ENCODE measurements at regions not wholly inside any gene's neighbourhood (a gene's known extent, or its start where the extent isn't known, plus 50 kb on each side); places are given as distances from the start of the nearest gene placed in this dataset.

DNA sequence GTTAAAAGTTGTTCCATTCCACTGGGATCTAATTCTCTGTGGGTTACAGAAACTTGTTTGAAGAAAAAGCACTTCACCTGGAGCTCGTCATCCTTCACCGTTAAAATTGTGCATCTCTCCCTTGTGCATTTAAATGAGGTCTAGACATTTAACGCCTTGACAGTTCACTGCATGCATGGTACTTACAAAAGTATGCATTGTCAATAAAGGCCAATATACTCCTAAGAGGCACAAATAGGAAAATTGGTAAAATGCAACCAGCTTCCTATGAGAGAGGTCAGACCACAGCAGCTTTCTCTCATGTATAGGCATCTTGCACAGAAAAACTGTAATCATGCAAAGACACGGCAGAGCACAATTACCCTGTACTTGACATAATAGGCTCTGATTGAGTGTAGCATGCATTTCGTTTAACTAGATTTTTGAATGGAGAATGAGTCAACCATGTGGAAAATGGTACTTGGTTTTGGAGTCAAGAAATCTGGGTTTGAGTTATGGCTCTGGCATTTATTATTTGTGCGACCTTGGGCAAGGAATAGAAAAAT lies 378.5 kb downstream of the RFPL4B start (continued):
- TF ChIP-seq, protein P1, sequence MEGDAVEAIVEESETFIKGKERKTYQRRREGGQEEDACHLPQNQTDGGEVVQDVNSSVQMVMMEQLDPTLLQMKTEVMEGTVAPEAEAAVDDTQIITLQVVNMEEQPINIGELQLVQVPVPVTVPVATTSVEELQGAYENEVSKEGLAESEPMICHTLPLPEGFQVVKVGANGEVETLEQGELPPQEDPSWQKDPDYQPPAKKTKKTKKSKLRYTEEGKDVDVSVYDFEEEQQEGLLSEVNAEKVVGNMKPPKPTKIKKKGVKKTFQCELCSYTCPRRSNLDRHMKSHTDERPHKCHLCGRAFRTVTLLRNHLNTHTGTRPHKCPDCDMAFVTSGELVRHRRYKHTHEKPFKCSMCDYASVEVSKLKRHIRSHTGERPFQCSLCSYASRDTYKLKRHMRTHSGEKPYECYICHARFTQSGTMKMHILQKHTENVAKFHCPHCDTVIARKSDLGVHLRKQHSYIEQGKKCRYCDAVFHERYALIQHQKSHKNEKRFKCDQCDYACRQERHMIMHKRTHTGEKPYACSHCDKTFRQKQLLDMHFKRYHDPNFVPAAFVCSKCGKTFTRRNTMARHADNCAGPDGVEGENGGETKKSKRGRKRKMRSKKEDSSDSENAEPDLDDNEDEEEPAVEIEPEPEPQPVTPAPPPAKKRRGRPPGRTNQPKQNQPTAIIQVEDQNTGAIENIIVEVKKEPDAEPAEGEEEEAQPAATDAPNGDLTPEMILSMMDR (IDR thresholded peaks at IDR 0.05), result no peak
- TF ChIP-seq, protein P2, sequence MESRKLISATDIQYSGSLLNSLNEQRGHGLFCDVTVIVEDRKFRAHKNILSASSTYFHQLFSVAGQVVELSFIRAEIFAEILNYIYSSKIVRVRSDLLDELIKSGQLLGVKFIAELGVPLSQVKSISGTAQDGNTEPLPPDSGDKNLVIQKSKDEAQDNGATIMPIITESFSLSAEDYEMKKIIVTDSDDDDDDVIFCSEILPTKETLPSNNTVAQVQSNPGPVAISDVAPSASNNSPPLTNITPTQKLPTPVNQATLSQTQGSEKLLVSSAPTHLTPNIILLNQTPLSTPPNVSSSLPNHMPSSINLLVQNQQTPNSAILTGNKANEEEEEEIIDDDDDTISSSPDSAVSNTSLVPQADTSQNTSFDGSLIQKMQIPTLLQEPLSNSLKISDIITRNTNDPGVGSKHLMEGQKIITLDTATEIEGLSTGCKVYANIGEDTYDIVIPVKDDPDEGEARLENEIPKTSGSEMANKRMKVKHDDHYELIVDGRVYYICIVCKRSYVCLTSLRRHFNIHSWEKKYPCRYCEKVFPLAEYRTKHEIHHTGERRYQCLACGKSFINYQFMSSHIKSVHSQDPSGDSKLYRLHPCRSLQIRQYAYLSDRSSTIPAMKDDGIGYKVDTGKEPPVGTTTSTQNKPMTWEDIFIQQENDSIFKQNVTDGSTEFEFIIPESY (IDR thresholded peaks at IDR 0.05; ENCODE audit: borderline replicate concordance, low read depth), result no peak
- no peak for TF ChIP-seq TCF12 (IDR thresholded peaks at IDR 0.05)
- TF ChIP-seq, protein P3, sequence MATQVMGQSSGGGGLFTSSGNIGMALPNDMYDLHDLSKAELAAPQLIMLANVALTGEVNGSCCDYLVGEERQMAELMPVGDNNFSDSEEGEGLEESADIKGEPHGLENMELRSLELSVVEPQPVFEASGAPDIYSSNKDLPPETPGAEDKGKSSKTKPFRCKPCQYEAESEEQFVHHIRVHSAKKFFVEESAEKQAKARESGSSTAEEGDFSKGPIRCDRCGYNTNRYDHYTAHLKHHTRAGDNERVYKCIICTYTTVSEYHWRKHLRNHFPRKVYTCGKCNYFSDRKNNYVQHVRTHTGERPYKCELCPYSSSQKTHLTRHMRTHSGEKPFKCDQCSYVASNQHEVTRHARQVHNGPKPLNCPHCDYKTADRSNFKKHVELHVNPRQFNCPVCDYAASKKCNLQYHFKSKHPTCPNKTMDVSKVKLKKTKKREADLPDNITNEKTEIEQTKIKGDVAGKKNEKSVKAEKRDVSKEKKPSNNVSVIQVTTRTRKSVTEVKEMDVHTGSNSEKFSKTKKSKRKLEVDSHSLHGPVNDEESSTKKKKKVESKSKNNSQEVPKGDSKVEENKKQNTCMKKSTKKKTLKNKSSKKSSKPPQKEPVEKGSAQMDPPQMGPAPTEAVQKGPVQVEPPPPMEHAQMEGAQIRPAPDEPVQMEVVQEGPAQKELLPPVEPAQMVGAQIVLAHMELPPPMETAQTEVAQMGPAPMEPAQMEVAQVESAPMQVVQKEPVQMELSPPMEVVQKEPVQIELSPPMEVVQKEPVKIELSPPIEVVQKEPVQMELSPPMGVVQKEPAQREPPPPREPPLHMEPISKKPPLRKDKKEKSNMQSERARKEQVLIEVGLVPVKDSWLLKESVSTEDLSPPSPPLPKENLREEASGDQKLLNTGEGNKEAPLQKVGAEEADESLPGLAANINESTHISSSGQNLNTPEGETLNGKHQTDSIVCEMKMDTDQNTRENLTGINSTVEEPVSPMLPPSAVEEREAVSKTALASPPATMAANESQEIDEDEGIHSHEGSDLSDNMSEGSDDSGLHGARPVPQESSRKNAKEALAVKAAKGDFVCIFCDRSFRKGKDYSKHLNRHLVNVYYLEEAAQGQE (IDR thresholded peaks at IDR 0.05; ENCODE audit: low read depth, low read length), result no peak
- TF ChIP-seq RFX5 (IDR thresholded peaks at IDR 0.05; ENCODE audit: low read length), result no peak
- no peak for TF ChIP-seq GATA2 (CRISPR knock-in tag; IDR thresholded peaks at IDR 0.05)

DNA sequence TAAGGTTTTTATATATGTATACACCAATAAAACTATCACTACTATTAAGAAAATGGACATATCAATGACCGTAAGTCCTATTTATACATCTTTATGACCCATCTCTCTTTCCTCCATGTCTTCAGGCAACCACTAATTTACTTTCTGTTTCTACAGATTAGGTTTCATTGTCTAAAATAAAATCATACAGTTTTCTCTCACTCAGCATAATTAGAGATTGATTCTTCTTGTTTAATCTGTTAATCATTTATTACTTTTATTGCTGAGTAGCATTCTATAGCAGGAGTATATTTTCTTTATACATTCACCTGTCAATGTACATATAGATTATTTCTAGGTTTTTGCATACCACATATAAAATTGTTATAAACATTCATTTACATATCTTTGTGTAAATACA lies 388.0 kb downstream of the RFPL4B start:
- Histone ChIP-seq H4K20me1 (ENCODE audit: insufficient read depth) (no peaks in the 10 kb centered on the region), H3K4me3 (ENCODE audit: low read depth in 2 of 2, low read length in 1 of 2) (no peak overlapping the region), H3K36me3 (replicated peaks in 1 of 2; ENCODE audit: control insufficient read depth in 1 of 2, insufficient read depth in 2 of 2, low read length in 1 of 2) (no peaks in the 10 kb centered on the region), H3K9me2 (peaks cover 3% of the 10 kb centered on the region; the same call in 1 of the 2 replicates), H2AFZ (ENCODE audit: low read depth) (no peak overlapping the region), H3K27me3 (ENCODE audit: insufficient read depth) (no peaks in the 10 kb centered on the region), H3K4me1 (ENCODE audit: control insufficient read depth in 1 of 2, insufficient read depth in 2 of 2, low read depth in 1 of 2, low read length in 1 of 2) (no peaks in the 10 kb centered on the region), H3F3A (replicated peaks; ENCODE audit: insufficient read depth) (no peaks in the 10 kb centered on the region), H3K4me2 (no peak overlapping the region), H3K9me3 (peaks cover 5% of the 10 kb centered on the region; the same call in 1 of the 2 replicates), H3K79me2 (ENCODE audit: insufficient read depth) (no peaks in the 10 kb centered on the region), H3K9ac (no peak overlapping the region), H3K27ac (ENCODE audit: low read depth in 2 of 2, low read length in 1 of 2) (no peak overlapping the region)
- POLR2A ChIA-PET, result no interaction called here
- CTCF ChIA-PET, result no interaction called here
- DNase-seq, result no peak
- WGBS (ENCODE audit: low lambda C conversion rate), result 87% methylated on average over 1 of the region's 1 CpG
- TF ChIP-seq POLR2AphosphoS5 (IDR thresholded peaks at IDR 0.05; ENCODE audit: low read depth, low read length) (no peak), JUND (IDR thresholded peaks at IDR 0.05) (no peak), NFIC (IDR thresholded peaks at IDR 0.05; ENCODE audit: borderline replicate concordance) (no peak), EP300 (IDR thresholded peaks at IDR 0.05; ENCODE audit: borderline replicate concordance in 1 of 2, low read depth in 1 of 2, low read length in 1 of 2) (no peak), TCF12 (IDR thresholded peaks at IDR 0.05) (no peak), RAD21 (IDR thresholded peaks at IDR 0.05; ENCODE audit: low read length) (no peak), EZH2phosphoT487 (IDR thresholded peaks at IDR 0.05; ENCODE audit: borderline replicate concordance, low read depth) (no peak), GATA2 (CRISPR knock-in tag; IDR thresholded peaks at IDR 0.05) (no peak), FOXJ3 (CRISPR knock-in tag; IDR thresholded peaks at IDR 0.05) (no peak), CHD2 (IDR thresholded peaks at IDR 0.05; ENCODE audit: low read length, partially characterized antibody) (no peak), RCOR1 (IDR thresholded peaks at IDR 0.05; ENCODE audit: low read length) (no peak), ELF1 (IDR thresholded peaks at IDR 0.05) (no peak)
- TF ChIP-seq, protein P4, sequence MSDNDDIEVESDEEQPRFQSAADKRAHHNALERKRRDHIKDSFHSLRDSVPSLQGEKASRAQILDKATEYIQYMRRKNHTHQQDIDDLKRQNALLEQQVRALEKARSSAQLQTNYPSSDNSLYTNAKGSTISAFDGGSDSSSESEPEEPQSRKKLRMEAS (IDR thresholded peaks at IDR 0.05; ENCODE audit: low read depth), result no peak
- TF ChIP-seq, protein P1 (IDR thresholded peaks at IDR 0.05), result no peak
- TF ChIP-seq, protein P5, sequence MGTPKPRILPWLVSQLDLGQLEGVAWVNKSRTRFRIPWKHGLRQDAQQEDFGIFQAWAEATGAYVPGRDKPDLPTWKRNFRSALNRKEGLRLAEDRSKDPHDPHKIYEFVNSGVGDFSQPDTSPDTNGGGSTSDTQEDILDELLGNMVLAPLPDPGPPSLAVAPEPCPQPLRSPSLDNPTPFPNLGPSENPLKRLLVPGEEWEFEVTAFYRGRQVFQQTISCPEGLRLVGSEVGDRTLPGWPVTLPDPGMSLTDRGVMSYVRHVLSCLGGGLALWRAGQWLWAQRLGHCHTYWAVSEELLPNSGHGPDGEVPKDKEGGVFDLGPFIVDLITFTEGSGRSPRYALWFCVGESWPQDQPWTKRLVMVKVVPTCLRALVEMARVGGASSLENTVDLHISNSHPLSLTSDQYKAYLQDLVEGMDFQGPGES (IDR thresholded peaks at IDR 0.05; ENCODE audit: low read depth, low read length), result no peak

All from SK-N-SH (cell line).